NCI-H146 treated with DMSO at 0.1 percent for 48 hours (cell line): ENCODE measurements at regions not wholly inside any gene's neighbourhood (a gene's known extent, or its start where the extent isn't known, plus 50 kb on each side); places are given as distances from the start of the nearest gene placed in this dataset.
"Not testable (repeated sequence)": the region's sequence is repeated elsewhere in the genome, so short reads cannot be mapped to it uniquely, and the experiment has no call there.

Source experiments
- DNase-seq: peaks from one replicate; lab custom pipeline; 2025; ENCODE audit not compliant: unreplicated experiment; lab: John Stamatoyannopoulos, UW

DNA sequence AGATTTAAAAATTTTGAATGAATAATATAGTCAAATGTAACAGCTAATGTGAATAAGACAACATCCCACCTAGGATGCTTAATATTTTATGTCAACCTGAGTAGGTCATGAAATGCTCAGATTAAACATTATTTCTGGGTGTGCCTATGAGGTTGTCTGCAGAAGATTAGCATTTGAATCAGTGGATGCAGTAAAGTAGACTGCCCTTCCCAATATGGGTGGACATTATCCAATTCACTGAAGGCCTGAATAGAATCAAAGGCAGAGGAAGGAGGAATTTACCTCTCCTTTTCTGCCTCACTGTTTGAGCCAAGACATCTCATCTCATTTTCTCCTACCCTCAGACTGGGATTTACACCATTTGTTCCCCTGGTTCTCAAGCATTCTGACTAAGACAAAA, 1582.3 kb downstream of the EFNA5 start:
- DNase-seq = no peak

DNA sequence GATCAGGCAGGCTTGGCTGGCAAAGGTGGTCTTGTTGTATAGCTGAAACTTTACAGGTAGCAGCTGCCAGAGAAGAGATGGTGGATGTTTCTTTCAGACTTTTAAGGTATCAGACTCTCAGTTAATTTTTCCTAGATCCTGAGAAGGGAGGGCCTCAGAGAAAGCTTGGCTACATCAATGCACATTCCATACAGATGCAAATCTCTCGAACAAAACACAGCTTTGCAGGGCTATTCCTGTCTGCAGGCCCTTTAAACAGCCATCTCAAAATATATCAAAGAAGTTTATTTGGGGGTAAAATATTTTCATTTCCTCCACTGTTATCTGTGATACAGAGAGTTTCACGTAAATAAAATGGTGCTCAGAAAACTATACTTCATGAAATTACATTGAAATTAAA, 1584.4 kb downstream of the EFNA5 start:
- DNase-seq = no peak

DNA sequence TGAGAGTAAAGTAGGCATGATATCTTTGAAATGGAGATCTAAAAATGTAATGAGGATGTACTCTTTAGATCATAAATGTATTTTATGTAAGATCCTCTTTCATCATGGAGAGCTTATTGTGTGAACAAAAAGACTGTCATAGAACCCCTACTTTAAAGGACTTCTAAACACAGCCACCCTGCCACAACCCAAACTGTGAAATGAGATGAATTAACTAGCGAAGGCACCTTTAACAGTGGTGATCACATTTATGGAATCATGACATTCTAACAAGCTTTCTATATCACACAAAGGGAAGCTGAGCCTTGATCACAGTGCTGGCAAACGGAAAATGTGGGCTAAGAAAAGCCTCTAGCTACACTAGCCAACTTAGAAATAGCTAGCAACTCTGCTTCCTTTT, 1585.2 kb downstream of the EFNA5 start:
- DNase-seq = no peak

DNA sequence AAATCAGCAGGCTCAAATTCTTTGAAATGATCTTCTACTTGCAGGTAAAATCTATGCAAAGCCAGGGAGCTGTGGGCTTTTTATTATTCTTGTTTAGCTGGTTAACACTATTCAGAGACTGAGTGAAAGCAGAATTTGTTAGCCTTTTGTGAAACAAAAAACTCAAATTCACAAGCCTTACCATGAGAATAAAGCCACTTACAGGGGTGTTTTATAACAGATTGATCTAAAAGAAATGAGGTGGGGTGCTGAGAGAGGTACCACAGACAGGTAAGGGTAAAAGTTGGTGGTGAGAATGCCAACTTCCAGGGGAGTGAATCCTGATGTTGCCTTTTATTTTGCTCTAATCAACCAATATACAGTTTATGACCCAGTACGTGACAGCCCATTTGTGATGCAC, 1585.6 kb downstream of the EFNA5 start:
- DNase-seq = no peak

DNA sequence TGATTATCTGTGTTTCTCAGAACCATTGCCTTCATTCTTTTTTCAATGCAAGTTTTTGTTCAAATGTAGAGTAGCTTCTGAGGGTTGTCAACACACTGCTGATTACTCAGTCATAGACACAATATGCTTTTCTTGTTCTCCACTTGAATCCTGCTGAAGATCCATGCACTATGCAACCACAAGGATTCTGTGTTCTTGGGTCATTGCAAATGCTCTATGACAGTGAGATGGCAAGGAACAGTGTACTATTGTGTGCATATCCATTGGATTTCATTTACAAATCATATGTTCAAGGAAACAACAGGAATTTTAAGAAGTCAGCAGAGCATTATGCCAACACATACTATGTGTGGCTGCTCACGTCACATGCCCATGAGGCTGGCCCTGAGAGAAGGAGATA, 1590.2 kb downstream of the EFNA5 start:
- no peak for DNase-seq

DNA sequence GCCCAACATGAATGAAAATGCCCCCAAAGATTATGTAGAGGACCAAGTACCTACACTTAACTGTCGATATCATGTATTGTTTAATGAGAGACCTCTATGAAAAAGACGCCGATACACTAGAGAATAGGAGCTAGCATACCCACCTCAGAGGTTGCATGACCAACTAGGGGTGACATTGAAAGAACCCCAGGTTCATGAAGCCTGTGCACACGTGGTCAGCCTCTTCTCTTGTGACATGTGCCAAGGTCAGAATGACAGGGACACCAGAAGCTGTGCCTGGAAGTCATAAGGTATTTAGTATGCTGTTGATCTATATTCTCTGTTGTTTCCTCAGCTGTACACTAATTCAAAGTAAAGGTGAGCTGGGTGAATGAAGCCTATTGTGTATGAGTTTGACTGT, 1594.1 kb downstream of the EFNA5 start:
- no peak for DNase-seq

DNA sequence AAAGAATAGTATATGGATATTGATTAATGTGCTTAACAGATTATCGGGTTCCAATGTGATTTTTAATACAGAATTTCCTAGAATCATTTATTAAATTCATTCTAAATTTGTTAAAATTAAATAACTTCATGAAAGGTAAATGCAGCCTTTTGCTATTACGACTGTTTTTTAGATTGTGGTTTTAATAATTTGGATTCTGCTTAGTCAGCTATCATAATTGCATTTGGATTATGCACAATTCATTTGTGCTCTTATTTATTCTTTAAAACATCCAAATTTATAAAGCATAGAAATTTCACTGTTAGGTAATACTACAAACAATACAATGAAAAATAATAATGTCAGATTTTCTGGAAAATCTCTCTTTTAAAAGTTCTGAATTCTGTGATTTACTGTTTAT, 1598.5 kb downstream of the EFNA5 start:
- no peak for DNase-seq

DNA sequence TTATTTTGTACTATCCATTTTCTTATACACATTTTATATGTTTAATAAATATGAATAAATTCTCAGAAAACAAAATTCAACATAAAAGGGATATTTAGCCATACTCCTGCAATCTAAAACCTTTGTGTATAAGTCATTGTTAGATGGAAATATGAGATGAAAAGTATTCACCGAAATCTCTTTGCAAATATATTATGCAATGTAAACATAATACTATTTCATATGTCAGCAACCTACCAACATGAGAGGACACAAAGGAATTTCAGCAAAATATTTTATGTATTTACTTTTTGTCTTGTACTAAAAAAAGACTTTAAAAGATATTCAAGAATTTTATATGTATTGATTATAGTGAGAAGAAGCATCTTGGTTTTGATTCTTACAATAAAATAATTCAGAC, 1623.4 kb downstream of the EFNA5 start:
- no peak for DNase-seq

DNA sequence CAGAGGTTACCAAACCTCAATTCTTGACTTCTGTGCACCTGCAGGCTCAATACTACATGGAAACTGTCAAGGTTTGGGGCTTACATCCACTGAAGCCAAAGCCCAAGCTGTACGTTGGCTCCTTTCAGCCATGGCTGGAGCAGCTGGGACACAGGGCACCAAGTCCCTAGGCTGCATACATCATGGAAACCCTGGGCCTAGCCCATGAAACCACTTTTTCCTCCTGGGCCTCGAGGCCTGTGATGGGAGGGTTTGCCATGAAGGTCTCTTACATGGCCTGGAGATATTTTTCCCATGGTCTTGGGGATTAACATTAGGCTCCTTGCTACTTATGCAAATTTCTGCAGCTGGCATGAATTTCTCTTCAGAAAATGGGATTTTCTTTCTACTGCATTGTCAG, 1638.7 kb downstream of the EFNA5 start:
- not testable (repeated sequence) for DNase-seq

DNA sequence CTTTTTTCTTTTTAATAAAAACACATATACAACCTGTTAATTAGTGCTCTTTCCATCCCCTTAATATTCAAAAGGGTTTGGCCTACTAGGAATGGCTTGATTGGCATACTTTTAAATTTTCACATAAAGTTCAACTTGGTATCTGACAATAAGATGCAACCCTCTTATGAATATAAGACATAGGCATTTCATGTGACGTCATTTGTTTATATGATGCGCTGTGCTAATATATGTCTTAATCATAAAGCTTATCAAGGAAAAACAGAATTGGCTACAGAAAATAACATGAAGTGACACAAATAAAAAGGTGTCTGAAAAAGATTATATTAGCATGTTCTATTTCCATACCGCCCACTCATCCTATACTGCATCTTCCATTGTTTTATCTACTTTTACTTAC, 1642.4 kb downstream of the EFNA5 start:
- peak; percentile 0 for DNase-seq

DNA sequence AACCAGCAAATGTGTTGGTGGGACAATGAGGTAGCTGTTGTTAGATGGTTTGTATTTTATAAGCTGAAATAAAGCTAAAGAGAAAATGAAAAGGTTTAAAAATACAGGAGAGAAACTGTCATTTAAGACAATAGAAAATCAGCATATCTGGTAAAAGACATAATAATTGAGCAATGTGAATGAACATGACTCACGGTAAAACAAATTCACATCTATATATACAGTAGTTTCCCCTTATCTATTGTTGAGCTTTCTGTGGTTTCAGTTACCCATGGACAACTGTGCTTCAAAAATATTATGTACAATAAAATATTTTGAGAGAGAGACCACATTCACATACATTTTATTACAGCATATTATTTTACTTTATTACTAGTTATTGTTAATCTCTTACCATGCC, 1649.8 kb downstream of the EFNA5 start:
- no peak for DNase-seq

DNA sequence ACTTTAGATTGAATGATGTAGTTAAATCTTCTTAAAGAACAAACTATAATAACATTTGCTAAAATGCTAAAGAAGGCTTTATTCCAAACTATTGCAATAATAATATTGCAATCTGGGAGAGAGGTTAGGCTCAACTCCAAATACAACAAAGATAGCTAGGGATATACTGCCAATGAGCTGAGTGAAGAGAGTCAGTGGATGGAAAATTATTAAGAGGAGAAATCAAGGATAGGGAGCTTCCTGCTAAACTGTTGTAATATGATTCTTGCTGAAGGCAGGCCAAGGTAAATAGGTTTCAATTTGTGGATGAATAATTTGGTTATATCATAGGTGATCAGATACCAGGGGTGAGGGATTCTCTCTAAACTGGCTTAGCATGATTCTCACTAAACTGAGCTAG, 1651.5 kb downstream of the EFNA5 start:
- DNase-seq = no peak

DNA sequence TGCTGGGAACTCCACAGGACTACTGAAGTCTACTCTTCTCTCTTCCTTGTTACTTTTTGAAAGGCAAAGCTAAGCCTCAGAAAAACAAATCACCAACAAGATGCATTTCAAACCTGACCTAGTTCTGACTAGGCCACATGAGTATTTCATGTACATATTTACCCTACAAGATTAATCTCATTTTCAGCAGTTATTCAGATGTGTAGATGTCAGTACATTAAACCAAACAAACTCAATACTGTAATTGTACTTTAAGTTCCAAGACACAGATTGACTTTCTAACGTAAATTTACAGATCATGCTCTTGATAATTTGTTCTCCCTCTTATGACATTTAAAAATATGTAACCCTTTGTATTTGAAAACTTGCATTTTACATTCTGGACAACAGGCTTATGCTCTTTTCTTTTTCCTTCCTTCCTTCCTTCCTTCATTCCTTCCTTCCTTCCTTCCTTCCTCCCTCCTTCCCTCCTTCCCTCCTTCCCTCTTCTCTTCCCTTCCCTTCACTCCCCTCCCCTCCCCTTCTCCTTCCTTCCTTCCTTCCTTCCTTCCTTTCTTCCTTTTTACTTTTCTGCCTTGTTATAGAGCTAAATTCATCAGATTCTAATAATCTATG, 1653.4 kb downstream of the EFNA5 start:
- no peak for DNase-seq

DNA sequence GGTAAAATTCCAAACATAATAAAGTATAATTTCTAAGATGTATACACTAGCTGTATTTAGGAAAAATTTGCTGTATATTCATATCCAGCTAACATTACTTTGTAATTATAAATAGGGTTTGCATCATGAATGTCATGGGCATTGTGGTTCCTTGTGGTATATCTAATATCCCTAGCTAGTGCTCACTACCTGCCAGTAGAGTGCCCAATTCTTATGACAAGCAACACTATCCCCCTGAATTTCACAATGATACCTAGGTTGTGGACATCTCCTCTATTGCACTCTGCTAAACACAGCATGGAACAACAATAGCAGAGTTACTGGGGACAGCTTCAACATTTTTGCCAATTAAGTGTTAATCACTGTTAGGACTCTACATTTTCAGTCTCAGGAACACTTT, 1656.5 kb downstream of the EFNA5 start:
- DNase-seq = no peak

DNA sequence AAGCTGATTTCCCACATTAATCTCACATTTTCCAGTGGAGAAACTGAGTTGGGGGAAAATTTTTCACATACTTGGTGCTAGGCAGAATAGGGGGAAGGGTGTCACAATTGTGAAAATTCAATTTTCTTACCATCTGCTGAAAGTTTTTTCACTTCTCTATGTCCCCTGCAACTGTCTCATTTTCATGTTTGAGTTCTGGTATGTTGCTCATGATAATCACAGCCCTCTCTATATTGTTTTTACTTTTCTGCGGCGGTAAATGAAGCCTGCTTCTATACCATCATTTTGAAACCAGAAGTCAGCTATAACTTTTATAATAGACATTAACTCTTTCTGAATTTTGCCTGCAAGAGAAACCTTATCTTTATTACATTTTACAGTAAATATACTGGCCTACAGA, 1664.5 kb downstream of the EFNA5 start:
- no peak for DNase-seq

DNA sequence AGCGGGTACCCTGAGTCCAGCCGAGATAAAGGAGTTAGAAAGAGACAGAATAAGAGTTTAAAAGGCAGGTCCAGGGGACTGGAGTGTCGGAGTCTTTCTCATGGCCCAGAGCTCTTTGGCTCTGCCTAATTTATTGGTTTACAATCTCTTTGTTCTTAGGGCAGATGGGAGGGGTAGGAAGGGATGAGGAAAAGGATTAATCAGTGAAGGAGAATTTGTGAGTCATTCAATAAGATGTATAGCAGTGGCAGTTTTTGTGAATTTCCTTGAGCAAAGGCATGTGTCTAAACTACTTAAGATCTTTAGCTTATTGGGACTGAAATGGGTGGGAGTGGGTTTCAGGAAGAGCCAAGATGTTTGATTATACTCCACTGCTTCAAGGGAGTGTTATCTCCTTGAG, 1671.7 kb downstream of the EFNA5 start:
- DNase-seq = not testable (repeated sequence)

DNA sequence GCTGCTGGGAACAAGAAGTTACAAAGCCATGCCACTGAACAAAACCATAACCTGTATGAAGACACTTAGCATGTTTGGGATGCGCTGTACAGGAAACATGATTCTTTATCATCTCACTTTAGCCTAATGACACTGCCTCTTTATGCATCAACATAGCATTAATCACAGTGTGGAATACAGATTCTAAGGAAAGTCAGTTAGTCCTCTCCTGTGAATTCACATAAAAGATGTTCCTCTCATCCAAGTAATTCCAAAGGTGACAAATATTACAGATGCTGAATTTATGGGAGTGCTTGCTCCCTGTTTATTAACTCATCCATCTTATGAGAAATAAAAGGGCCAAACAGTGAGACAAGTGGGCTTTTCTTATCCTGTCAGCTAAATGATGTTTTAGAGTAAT, 1677.7 kb downstream of the EFNA5 start:
- DNase-seq = peak; percentile 28

DNA sequence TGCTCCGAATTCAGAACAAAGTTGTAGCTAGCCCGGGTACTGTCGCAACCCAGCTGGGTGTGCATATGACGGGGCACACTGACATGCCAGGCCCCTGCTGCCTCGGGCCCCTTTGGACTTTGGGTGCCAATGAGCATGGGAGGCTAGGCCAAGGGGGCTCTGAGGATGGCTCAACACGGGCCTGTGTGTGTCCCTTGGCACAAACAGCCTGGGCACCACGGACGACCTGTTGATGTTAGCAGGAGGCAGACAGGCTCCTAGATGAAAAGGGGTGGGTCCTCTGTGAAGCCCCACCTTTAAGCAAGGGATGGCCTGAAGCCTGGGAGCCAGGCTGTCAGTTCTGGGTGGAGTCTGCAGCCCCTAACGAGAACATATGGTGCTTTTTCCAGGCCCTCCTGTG, 1688.2 kb downstream of the EFNA5 start:
- DNase-seq = no peak

DNA sequence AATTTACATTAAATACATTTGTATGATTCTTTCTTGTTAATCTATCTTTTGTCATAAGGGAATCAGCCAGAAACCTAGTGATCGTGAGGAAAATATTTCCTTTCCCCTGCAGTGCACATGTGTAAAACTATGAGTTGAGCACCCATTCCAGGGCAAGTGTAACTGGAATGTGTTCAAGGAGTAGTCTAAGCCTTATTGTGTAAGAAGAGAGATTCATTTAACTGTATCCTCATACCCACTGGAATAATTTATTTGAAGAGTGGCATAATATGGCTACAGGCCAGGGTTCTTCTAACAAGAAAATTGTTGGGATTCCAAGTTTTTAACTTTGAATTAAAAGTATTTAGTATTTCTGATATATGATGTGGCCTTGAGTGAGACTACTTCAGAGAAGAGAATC, 1692.7 kb downstream of the EFNA5 start:
- no peak for DNase-seq

DNA sequence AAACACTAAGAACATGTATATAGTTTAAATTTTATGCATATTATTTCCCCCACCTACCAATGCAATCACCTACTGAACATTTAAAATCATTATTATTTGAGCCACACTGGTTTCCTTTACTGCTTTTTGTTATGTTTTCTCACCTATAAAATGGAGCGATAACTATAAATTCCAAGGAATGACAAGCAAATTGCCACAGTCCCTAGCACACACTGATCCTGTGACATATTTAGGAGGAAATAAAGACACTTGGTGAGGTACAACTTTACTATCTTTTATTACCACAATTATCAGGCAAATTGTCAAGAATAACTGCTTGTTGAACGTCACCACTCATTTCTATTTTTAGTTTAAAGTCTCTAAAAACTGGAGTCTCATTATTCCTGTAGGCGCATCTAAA, 1693.6 kb downstream of the EFNA5 start:
- no peak for DNase-seq

DNA sequence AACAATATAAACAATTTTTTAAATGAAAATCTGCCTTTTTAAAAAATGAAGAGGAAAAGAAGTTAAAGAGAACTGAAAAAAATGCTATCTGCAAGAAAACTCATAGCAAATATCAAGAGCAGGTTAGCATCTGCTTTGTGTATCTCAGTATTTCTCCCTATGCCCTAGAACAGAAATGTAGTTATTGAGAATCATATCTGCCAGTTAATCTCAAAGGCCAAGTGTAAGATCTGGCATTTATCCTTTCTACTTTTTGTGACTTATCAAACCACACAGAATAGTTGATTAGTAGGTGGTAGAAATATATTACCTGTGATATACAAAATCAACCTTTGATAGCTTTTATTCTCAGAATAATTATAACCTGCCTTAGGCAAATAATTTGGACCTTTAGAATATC, 1699.8 kb downstream of the EFNA5 start:
- no peak for DNase-seq

DNA sequence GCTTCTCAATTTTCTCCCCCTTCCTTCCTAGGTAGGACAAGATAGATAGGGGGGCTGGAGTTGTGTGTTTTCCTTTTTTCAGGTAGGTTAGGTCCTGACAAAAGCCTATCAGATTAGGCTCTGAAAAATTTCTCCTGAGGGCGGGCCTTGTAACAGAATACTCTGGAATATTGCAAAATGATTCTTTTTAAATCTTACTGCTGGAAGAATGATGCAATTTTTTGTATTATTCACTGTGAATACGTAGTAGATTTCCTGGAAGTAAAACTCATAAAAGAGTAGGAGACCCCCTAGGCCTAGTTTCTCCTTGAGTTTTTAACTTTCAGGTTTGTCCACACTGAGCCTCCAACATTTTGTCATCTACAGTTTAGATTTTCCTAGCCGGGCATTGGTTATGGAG, 1701.8 kb downstream of the EFNA5 start:
- DNase-seq = no peak

DNA sequence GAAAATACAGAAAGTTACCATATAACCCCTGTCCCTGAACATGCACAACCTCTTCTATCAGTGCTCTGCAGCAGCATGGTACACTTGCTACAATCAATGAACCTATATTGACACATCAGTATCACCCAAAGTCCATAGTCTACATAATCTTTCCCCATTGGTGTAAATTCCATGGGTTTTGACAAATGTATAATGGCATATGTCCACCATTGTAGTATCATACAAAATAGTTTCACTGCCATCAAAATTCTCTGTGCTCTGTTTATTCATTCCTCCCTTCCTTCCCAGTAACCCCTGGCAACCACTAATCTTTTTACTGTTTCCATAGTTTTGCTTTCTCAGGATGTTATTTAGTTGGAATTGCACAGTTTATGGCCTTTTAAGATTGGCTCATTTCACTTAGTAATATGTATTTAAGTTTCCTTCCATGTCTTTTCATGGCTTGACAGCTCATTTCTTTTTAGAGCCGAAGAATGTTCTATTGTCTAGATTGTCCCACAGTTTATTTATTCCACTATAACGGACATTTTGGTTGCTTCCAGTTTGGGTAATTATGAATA, 1707.0 kb downstream of the EFNA5 start:
- no peak for DNase-seq
